ENCODE measurements at regions not wholly inside any gene's neighbourhood (a gene's known extent, or its start where the extent isn't known, plus 50 kb on each side); places are given as distances from the start of the nearest gene placed in this dataset.

DNA sequence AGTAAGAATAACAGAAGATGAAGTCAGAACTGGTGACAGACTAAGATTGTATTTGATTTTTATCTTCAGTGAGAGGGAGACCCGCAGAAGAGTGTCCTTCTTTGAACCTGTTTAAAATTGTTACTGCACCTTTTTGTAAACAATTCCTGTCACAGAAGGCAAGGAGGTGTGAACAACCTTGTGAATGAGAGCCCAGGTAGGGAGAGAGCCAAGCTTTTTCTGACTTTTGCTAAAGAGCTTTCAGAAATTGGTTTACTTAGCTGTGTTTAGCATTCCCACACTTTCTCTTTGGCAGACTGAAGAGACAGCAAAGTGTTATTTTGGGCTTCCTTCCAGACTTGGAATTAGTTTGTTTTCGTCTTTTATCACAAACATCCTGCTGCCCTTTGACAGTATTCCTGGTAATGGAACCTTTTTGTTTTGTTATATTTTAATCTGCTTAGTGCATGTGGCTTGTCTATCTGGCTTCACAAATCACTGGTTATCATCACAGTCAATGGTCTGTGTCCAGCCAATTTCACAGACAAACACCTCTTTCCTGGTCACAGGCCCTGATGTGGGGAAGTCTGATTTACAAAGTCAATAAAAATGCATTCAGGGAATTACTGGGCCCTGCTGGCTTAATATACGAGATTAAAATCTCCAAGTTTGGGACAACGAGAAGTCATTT, 85.7 kb upstream of the HS3ST2 start:
- TF ChIP-seq, protein P1, sequence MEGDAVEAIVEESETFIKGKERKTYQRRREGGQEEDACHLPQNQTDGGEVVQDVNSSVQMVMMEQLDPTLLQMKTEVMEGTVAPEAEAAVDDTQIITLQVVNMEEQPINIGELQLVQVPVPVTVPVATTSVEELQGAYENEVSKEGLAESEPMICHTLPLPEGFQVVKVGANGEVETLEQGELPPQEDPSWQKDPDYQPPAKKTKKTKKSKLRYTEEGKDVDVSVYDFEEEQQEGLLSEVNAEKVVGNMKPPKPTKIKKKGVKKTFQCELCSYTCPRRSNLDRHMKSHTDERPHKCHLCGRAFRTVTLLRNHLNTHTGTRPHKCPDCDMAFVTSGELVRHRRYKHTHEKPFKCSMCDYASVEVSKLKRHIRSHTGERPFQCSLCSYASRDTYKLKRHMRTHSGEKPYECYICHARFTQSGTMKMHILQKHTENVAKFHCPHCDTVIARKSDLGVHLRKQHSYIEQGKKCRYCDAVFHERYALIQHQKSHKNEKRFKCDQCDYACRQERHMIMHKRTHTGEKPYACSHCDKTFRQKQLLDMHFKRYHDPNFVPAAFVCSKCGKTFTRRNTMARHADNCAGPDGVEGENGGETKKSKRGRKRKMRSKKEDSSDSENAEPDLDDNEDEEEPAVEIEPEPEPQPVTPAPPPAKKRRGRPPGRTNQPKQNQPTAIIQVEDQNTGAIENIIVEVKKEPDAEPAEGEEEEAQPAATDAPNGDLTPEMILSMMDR (IDR thresholded peaks at IDR 0.05; ENCODE audit: low read length): no peak
- TF ChIP-seq EZH2 (optimal IDR thresholded peaks at IDR 0.05; ENCODE audit: low read depth, low read length) (no peak), EZH2phosphoT487 (IDR thresholded peaks at IDR 0.05; ENCODE audit: low read length) (no peak)

Data from MM.1S (cell line).